Chondrocyte (in vitro differentiated cells): ENCODE measurements at regions not wholly inside any gene's neighbourhood (a gene's known extent, or its start where the extent isn't known, plus 50 kb on each side); places are given as distances from the start of the nearest gene placed in this dataset.

Experiments used
- DNase-seq: peaks from one replicate; pipeline ENCODE4 v3.0.0; 2021; ENCODE audit warnings: mixed read lengths, low spot score
- H3K27ac Mint-ChIP-seq: one replicate; pipeline ENCODE4 v1.8.0; 2021; ENCODE audit warnings: mild to moderate bottlenecking, moderate library complexity, mixed read lengths; ENCODE audit not compliant: unreplicated experiment
- H3K27me3 Mint-ChIP-seq: 2 replicates; pipeline ENCODE4 v1.8.0; 2021; ENCODE audit warnings: low read depth, mixed read lengths
- H3K36me3 Mint-ChIP-seq: 2 replicates; pipeline ENCODE4 v1.8.0; 2021; ENCODE audit warnings: low read depth, mixed read lengths
- H3K4me1 Mint-ChIP-seq: 2 replicates; pipeline ENCODE4 v1.8.0; 2021; ENCODE audit warnings: low read depth, mild to moderate bottlenecking, mixed read lengths
- H3K4me3 Mint-ChIP-seq: one replicate; pipeline ENCODE4 v1.8.0; 2021; ENCODE audit warnings: mild to moderate bottlenecking, moderate library complexity, mixed read lengths; ENCODE audit not compliant: unreplicated experiment
- H3K9me3 Mint-ChIP-seq: 2 replicates; pipeline ENCODE4 v1.8.0; 2021; ENCODE audit warnings: low read depth, mixed read lengths
- TF ChIP-seq, protein P1 (sequence below): fragments of 200-600 bp; sonication (generic); IDR thresholded peaks from 2 replicates; pipeline ENCODE4 v1.5.0; 2021; ENCODE audit warnings: antibody characterized with exemption, mild to moderate bottlenecking, moderate library complexity

DNA sequence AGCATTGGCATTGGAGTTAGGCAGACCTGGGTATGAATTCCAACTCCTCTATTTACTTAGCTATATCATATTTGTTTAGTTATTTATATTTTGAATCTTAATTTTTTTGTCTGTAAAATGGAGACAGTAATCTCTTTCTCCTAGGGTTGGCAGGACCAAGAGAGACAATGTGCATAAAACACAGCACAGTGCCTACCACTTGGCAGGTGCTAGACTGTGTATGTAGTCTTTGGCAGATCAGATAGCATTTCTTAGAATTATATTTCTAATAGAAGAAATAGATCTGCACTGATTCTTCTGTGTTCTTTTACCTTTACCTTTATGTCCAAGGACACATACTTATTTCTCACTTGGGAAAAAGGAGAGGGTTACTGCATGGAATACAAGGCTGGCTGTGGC, 177.2 kb downstream of the GIPC2 start:
- Mint-ChIP-seq H3K27me3 (peaks cover 19% of the 10 kb centered on the region), H3K4me1 (no peaks in the 10 kb centered on the region), H3K27ac (no peak overlapping the region), H3K4me3 (no peak overlapping the region), H3K9me3 (peaks cover 14% of the 10 kb centered on the region), H3K36me3 (no peaks in the 10 kb centered on the region)
- TF ChIP-seq, protein P1, sequence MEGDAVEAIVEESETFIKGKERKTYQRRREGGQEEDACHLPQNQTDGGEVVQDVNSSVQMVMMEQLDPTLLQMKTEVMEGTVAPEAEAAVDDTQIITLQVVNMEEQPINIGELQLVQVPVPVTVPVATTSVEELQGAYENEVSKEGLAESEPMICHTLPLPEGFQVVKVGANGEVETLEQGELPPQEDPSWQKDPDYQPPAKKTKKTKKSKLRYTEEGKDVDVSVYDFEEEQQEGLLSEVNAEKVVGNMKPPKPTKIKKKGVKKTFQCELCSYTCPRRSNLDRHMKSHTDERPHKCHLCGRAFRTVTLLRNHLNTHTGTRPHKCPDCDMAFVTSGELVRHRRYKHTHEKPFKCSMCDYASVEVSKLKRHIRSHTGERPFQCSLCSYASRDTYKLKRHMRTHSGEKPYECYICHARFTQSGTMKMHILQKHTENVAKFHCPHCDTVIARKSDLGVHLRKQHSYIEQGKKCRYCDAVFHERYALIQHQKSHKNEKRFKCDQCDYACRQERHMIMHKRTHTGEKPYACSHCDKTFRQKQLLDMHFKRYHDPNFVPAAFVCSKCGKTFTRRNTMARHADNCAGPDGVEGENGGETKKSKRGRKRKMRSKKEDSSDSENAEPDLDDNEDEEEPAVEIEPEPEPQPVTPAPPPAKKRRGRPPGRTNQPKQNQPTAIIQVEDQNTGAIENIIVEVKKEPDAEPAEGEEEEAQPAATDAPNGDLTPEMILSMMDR, result no peak
- no peak for DNase-seq

DNA sequence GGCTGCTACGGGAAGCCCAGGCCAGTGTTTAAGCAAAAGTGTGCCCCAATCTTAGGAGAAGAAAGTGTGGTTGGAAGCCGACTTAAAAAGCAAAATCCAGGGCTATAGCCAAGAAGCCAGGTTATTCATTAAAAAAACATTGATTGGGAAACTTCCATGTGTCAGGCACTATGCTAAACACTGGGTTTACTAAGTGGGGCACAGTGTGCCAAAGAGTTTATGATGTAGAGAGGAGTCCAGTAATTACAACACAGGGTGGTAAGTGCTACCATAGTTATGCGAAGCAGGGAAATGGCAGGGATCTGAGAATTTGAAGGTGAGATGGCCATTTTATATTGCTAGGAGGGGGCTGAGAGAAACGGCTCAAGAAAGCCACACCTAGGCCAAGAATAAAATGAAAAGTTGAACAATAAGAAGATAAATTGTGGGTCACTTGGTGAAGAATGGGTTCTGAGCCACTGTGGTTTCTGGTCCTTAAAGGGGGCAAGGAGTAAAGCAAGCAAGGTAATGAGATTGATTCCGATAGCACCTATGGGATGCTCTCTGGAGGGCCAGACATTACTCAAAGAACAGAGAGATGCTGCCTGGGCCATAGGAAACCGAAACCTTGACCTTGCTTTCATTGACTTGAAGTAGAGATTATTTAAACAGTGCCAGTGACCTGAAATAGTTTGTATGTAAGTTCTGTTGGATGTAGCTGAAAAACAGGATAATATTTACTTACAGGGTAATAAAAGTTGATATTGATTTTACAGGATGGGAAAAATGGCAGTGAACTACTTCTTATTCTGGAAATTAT, 177.8 kb downstream of the GIPC2 start:
- Mint-ChIP-seq H3K27me3 (peaks cover 15% of the 10 kb centered on the region), H3K9me3 (peaks cover 14% of the 10 kb centered on the region), H3K27ac (no peak overlapping the region), H3K36me3 (no peaks in the 10 kb centered on the region), H3K4me3 (no peak overlapping the region), H3K4me1 (no peaks in the 10 kb centered on the region)
- DNase-seq, result no peak
- TF ChIP-seq, protein P1, result no peak

DNA sequence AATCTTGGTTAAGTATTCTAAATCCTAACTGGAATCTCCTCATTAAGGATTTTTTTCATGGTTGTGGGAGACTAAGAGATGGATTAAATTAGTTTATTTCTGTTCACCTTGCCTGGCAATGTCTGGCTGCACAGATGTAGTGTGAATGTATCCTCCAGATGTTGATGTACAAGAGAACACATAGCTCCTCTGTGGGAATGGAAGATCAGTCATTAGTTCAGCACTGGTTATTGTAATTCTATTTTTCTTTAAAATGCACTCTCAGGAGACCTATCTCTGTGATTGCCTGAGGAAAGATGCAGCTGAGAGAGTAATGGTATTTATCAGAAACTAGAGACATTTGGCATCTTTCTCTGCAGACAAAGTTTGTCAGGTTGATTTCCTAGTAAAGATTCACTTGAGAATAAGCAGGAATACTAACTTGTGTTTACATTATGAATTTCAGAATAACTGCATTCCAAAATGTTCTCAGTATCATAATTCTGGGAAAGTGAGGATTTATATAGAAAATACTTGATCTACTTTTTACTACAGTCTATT, 178.6 kb downstream of the GIPC2 start:
- H3K36me3 Mint-ChIP-seq, result no peaks in the 10 kb centered on the region
- DNase-seq, result no peak
- no peaks in the 10 kb centered on the region for H3K4me1 Mint-ChIP-seq
- no peak overlapping the region for H3K4me3 Mint-ChIP-seq
- no peak overlapping the region for H3K27ac Mint-ChIP-seq
- TF ChIP-seq, protein P1, result no peak
- H3K9me3 Mint-ChIP-seq, result peaks cover 12% of the 10 kb centered on the region
- peaks cover 15% of the 10 kb centered on the region for H3K27me3 Mint-ChIP-seq

DNA sequence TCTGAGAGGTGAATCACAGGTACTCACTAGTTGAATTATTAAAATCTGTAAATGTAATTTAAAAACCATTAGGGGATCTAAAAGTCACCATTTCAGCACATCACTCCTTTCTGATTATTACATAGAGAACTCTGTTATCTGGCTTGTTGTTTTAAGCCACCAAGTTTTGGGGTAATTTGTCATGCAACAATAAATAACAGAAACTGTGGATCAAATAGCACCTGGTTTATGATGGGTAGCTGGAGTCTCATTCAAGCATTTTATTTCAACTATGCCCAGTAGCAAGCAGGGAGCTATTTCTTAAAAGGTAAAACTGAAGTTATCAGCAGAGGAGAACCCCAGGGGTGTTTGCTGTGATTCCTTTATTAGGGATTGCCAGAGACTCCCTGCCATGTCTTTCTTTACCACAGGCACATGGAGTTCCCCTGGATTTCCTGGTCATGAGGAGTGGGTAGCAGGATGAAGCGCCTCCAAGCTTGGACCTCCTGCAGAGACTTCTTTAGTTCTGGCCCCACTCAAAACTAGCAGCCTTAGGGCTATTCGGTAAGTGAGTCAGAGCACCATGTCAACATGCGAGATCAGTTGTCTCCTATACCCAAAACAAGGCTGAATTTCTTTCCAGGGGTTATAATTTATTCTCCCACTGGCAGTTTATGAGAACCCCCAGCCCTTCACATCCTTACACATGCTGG, 179.2 kb downstream of the GIPC2 start:
- peaks cover 15% of the 10 kb centered on the region for H3K27me3 Mint-ChIP-seq
- no peak for DNase-seq

DNA sequence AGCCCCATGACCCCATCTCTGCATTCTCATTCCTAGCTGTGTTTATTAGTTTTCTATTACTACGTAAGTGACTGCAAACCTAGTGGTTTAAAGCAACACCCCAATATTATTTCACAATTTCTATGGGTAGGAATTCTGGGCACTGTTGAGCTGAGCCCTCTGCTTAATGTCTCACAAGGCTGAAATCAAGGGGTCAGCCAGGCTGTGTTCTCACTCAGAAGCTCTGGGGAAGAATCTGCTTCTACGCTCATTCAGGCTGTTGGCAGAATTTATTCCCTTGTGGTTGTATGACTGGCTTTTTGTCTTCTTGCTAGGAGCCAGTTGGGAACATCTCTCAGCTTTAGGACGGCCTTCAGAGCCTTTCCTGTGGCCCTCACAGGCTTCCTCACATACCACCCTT, 181.0 kb downstream of the GIPC2 start:
- Mint-ChIP-seq H3K9me3 (peaks cover 6% of the 10 kb centered on the region), H3K4me3 (no peak overlapping the region), H3K27ac (no peak overlapping the region), H3K27me3 (peaks cover 12% of the 10 kb centered on the region), H3K36me3 (no peaks in the 10 kb centered on the region), H3K4me1 (no peaks in the 10 kb centered on the region)
- DNase-seq, result no peak
- TF ChIP-seq, protein P1, result no peak

More for the DNA sequence above, 179.2 kb downstream of the GIPC2 start:
- H3K27ac Mint-ChIP-seq, result no peak overlapping the region
- H3K9me3 Mint-ChIP-seq, result peaks cover 9% of the 10 kb centered on the region
- no peaks in the 10 kb centered on the region for H3K36me3 Mint-ChIP-seq
- no peaks in the 10 kb centered on the region for H3K4me1 Mint-ChIP-seq
- TF ChIP-seq, protein P1, result no peak
- H3K4me3 Mint-ChIP-seq, result no peak overlapping the region
